Endothelial cell of umbilical vein (primary cell): ENCODE measurements at regions not wholly inside any gene's neighbourhood (a gene's known extent, or its start where the extent isn't known, plus 50 kb on each side); places are given as distances from the start of the nearest gene placed in this dataset.

Source experiments
- CTCF ChIP-seq, 2 donors: IDR thresholded peaks; 1 replicate in 1 of 2; 2 replicates in 1 of 2; pipeline ENCODE4 v1.5.1; 2011; ENCODE audit warnings: low read length in 2 of 2, mild to moderate bottlenecking in 2 of 2, moderate library complexity in 2 of 2, control low read depth in 1 of 2, inconsistent platforms in 1 of 2, low read depth in 1 of 2; ENCODE audit not compliant: insufficient read depth in 1 of 2; ENCODE audit errors: extremely low read depth in 1 of 2
- GATA2 ChIP-seq: IDR thresholded peaks from 2 replicates; pipeline ENCODE4 v1.7.0; 2011; ENCODE audit warnings: low read depth, mild to moderate bottlenecking, moderate library complexity, mixed read lengths, low read length; ENCODE audit not compliant: insufficient read length, insufficient read depth
- POLR2A ChIP-seq: IDR thresholded peaks from 2 replicates; pipeline ENCODE4 v1.6.1; 2012; ENCODE audit warnings: low read depth, mild to moderate bottlenecking, control low read depth, low read length
- POLR2AphosphoS5 ChIP-seq: IDR thresholded peaks from 2 replicates; pipeline ENCODE4 v1.6.1; 2012; ENCODE audit warnings: low read depth, mild to moderate bottlenecking, control low read depth, low read length, moderate library complexity; ENCODE audit not compliant: insufficient read depth

GRCh38 chr16:72523087-72523486 lies 351.1 kb upstream of the PMFBP1 start:
- no peak for TF ChIP-seq CTCF (IDR thresholded peaks at IDR 0.05; ENCODE audit: extremely low read depth in 1 of 2, insufficient read depth in 1 of 2, low read depth in 1 of 2, low read length in 2 of 2)
- no peak for TF ChIP-seq POLR2AphosphoS5
- no peak for TF ChIP-seq POLR2A
- no peak for TF ChIP-seq GATA2
